GM13977 (cell line): ENCODE measurements at regions not wholly inside any gene's neighbourhood (a gene's known extent, or its start where the extent isn't known, plus 50 kb on each side); places are given as distances from the start of the nearest gene placed in this dataset.

ENCODE experiments used
- DNase-seq: peaks from one replicate; pipeline ENCODE4 v3.0.0; 2012; ENCODE audit warnings: low spot score
- in situ Hi-C: fragments of 300-500 bp; cut with MboI; formaldehyde crosslinking; loops from one replicate; pipeline ENCODE4 v1.12.0; 2022; ENCODE audit warnings: low sequenced_read_pairs, low pct_unique_long_range_greater_than_20kb, mixed read lengths, inconsistent platforms; ENCODE audit not compliant: unreplicated experiment
- TF ChIP-seq, protein P1 (sequence below): IDR thresholded peaks from 2 replicates; pipeline ENCODE4 v1.5.1; 2012; ENCODE audit warnings: mild to moderate bottlenecking, control low read depth; ENCODE audit not compliant: insufficient read depth; ENCODE audit errors: extremely low read depth, missing control alignments

DNA sequence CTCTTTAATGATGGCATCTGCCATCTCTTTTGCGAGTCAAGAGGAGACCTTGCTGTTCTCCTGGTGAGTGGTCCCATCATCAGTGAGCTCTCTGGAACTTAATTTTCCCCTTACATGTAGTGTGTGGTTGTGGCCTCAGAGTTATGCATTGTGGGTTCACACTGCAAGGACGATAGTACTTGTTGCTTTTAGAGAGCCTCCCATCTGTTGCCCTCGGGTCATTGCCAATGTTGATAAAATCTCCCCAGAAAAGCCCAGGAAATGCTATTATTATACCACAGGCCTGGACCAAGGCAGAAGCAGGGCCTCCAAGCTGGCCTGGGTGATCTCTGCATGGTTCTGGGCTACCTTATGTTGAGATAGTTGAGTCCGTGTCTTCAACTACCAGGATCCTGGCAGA is 241.6 kb downstream of the BMP7 start:
- TF ChIP-seq, protein P1, sequence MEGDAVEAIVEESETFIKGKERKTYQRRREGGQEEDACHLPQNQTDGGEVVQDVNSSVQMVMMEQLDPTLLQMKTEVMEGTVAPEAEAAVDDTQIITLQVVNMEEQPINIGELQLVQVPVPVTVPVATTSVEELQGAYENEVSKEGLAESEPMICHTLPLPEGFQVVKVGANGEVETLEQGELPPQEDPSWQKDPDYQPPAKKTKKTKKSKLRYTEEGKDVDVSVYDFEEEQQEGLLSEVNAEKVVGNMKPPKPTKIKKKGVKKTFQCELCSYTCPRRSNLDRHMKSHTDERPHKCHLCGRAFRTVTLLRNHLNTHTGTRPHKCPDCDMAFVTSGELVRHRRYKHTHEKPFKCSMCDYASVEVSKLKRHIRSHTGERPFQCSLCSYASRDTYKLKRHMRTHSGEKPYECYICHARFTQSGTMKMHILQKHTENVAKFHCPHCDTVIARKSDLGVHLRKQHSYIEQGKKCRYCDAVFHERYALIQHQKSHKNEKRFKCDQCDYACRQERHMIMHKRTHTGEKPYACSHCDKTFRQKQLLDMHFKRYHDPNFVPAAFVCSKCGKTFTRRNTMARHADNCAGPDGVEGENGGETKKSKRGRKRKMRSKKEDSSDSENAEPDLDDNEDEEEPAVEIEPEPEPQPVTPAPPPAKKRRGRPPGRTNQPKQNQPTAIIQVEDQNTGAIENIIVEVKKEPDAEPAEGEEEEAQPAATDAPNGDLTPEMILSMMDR, result no peak
- no peak for DNase-seq
- in situ Hi-C loops, result no loop called here

DNA sequence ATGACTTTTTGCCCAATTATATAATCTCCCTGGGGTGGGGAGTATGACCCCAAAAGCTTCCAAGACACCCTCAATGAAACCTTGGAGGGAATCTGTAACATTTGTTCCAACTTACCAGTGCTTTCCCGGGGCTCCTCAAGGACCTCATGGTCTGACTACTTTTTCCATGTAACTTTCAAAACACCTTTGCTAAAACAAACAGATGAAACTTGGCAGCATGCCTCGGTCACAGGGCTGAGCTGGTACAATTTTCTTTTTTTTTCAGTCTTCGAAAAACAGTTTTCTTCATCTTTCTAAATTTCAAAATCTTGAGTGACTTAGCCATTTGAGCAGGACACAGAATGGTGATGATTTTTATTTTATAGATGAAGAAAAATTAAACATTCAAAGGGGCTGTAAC is 241.2 kb downstream of the BMP7 start:
- DNase-seq, result no peak
- in situ Hi-C loops, result no loop called here
- TF ChIP-seq, protein P1, result no peak

DNA sequence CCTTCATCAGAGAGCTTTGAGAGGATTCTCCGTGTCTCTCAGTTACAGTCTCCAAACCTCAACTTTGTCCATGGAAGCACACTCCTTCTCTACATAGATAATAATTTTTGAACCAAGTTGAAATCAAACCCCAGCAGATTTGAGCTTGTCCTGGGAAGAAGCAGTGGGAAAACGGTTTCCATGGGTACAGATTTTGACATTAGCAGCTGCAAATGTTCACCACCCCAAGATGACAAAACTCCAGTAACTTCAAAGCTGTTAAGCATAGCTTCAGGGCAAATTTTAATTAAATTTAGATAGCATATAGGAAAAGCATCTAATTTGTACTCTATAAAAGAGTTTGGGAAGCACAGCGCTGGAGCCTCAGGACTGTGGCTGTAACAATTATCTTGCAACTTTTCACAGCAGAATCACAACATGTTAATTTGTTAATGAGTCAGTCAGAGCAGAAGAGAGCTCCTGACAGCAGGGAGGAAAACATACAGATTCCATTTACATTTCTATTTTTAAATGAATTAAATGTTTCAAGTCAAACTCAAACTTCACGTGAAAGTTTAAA is 240.7 kb downstream of the BMP7 start:
- TF ChIP-seq, protein P1, result no peak
- DNase-seq, result no peak
- in situ Hi-C loops, result no loop called here

DNA sequence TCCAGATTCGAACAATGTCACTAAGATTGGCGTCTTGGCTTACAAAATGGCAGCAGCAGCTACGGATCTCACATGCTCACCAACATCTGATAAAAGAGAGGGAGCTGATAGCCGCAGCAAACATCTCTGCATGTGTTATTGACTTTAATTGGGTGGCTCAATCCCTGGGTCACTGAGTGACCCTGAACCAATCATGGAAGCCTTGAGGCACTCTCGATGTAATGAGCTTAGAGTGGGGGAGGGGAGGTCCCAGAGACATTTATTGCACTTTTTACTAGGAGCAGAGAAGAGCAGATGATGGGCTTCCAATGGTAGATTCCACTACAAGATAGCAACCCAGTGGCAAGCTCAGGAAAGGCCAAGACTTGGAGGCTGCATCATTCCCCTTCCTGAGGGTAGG is 238.7 kb downstream of the BMP7 start:
- no peak for DNase-seq
- TF ChIP-seq, protein P1, result no peak
- in situ Hi-C loops, result no loop called here

DNA sequence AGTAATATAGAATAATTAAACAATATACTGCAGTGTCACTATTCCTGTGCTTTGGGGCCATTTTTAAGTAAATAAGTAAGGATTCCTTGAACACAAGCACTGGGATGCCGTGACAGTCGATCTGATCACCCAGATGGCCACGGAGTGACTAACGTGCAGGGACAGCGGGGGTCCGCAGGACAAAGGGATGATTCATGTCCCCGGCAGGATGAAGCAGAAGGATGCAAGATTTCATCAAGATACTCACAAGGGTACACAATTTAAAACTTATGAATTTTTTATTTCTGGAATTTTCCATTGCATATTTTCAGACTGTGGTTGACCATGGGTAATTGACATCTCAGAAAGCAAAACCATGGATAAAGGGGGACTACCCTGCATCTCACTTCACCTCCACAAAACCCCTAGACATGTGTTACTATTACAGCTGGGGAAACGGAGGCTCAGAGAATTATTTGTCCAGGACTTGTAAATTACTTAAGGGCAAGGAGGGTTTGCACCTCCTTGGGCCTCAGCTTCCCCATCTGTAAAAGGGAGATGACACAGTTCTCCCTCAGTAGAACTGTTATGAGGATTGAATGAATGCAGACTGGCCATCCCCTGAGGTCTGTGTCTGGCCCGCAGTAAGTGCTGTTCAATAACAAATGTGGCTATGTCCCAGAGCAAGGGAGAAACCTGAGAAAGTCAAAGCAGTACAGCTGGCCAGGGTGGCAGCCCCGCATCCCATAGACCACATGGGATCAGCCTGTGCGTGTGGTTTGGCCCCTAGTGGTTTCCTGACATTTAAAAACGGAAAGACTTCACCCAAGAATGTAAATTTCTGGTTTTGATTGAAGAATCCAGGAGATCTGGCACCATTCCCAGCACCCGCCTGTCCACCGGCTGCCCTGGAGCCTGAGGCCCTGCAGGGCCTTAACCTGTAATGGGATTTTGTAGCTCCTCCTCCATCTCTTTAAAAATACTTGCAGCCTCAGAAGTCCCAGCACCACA is 235.5 kb downstream of the BMP7 start:
- no peak for DNase-seq
- in situ Hi-C loops, result no loop called here
- TF ChIP-seq, protein P1, result no peak

DNA sequence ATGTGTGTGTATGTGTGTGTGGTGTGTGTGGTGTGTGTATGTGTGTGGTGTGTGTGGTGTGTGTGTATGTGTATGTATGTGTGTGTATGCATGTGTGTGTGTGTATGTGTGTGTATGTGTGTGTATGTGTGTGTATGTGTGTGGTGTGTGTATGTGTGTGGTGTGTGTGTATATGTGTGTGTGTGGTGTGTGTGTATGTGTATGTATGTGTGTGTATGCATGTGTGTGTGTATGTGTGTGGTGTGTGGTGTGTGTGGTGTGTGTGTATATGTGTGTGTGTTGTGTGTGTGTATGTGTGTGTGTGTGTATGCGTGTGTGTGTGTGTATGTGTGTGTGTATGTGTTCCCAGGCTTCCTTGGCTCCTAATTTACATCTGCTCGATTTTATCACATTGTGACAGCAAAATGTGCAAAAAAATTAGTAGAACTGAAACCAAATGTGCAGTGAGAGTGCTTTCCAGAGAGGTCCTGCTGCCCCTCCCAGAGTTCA is 234.5 kb downstream of the BMP7 start:
- DNase-seq, result no peak
- TF ChIP-seq, protein P1, result no peak
- in situ Hi-C loops, result no loop called here
